Left renal pelvis (tissue), 4 donors: ENCODE measurements at regions not wholly inside any gene's neighbourhood (a gene's known extent, or its start where the extent isn't known, plus 50 kb on each side); places are given as distances from the start of the nearest gene placed in this dataset.

Source experiments
- DNase-seq, 4 donors: peaks; one replicate each; pipeline ENCODE4 v3.0.0-alpha.2; 2013; ENCODE audit warnings: low read depth in 4 of 4, low spot score in 3 of 4

- DNase-seq = no peak
These were observed 138.3 kb upstream of the SMIM23 start for GRCh38 chr5:171647043-171647903.

- no peak for DNase-seq
These were observed 137.7 kb upstream of the SMIM23 start for GRCh38 chr5:171647904-171648260.

- DNase-seq = no peak
These were observed 137.1 kb upstream of the SMIM23 start for GRCh38 chr5:171648279-171649074.

GRCh38 chr5:171649075-171649401 is 136.6 kb upstream of the SMIM23 start:
- DNase-seq = no peak

GRCh38 chr5:171650597-171650996 is 135.0 kb upstream of the SMIM23 start:
- DNase-seq = no peak

- DNase-seq = no peak
These were observed 134.5 kb upstream of the SMIM23 start for GRCh38 chr5:171651102-171651501.

GRCh38 chr5:171654881-171655280 is 130.7 kb upstream of the SMIM23 start:
- DNase-seq = no peak

- no peak for DNase-seq
These were observed 128.1 kb upstream of the SMIM23 start for GRCh38 chr5:171657473-171657872.

GRCh38 chr5:171659896-171660295 is 125.7 kb upstream of the SMIM23 start:
- no peak for DNase-seq

- no peak for DNase-seq
These were observed 125.2 kb upstream of the SMIM23 start for GRCh38 chr5:171660434-171660833.

- no peak for DNase-seq
These were observed 124.5 kb upstream of the SMIM23 start for GRCh38 chr5:171661143-171661542.

- DNase-seq = no peak
These were observed 122.1 kb upstream of the SMIM23 start for GRCh38 chr5:171663311-171664085.

GRCh38 chr5:171664489-171664888 is 121.1 kb upstream of the SMIM23 start:
- DNase-seq = no peak

- DNase-seq = no peak
These were observed 118.8 kb upstream of the SMIM23 start for GRCh38 chr5:171666815-171667214.

GRCh38 chr5:171667341-171668096 is 118.1 kb upstream of the SMIM23 start:
- DNase-seq = peak; percentile 16 to 45 (median 22)

- DNase-seq = no peak
These were observed 117.6 kb upstream of the SMIM23 start for GRCh38 chr5:171668097-171668412.

- DNase-seq = no peak
These were observed 116.0 kb upstream of the SMIM23 start for GRCh38 chr5:171669571-171669970.

- no peak for DNase-seq
These were observed 113.1 kb upstream of the SMIM23 start for GRCh38 chr5:171672556-171672955.

GRCh38 chr5:171673328-171673727 is 112.3 kb upstream of the SMIM23 start:
- no peak for DNase-seq

GRCh38 chr5:171673840-171674239 is 111.8 kb upstream of the SMIM23 start:
- DNase-seq = no peak

GRCh38 chr5:171675511-171675910 is 110.1 kb upstream of the SMIM23 start:
- DNase-seq = no peak
